HEK293 (cell line): ENCODE measurements at regions not wholly inside any gene's neighbourhood (a gene's known extent, or its start where the extent isn't known, plus 50 kb on each side); places are given as distances from the start of the nearest gene placed in this dataset.

Experiments
- CTCF ChIP-seq: fragments of 450-650 bp; formaldehyde crosslinking; IDR thresholded peaks from 2 replicates; pipeline ENCODE4 v1.5.1; 2016; ENCODE audit warnings: missing biosample characterization, missing genetic modification characterization
- MZF1 ChIP-seq: fragments of 450-650 bp; formaldehyde crosslinking; IDR thresholded peaks from 2 replicates; pipeline ENCODE4 v1.5.1; 2017; ENCODE audit warnings: missing biosample characterization, missing genetic modification characterization, borderline replicate concordance
- OVOL3 ChIP-seq: fragments of 450-650 bp; formaldehyde crosslinking; IDR thresholded peaks from 2 replicates; pipeline ENCODE4 v1.5.1; 2016; ENCODE audit warnings: missing biosample characterization, missing genetic modification characterization
- PBX3 ChIP-seq: sonication (generic); formaldehyde crosslinking; IDR thresholded peaks from 2 replicates; pipeline ENCODE4 v1.8.1; 2022; ENCODE audit warnings: mild to moderate bottlenecking, moderate library complexity, missing genetic modification reagents
- TCF7L2 ChIP-seq: IDR thresholded peaks from 2 replicates; pipeline ENCODE4 v1.6.1; 2011; ENCODE audit warnings: low read depth, mild to moderate bottlenecking, inconsistent platforms, low read length, moderate library complexity, borderline replicate concordance
- ZBTB1 ChIP-seq: fragments of 450-650 bp; formaldehyde crosslinking; IDR thresholded peaks from 2 replicates; pipeline ENCODE4 v1.5.1; 2016; ENCODE audit warnings: missing biosample characterization, missing genetic modification characterization
- ZBTB11 ChIP-seq: fragments of 450-650 bp; formaldehyde crosslinking; conservative IDR thresholded peaks from 2 replicates; pipeline ENCODE4 v1.5.1; 2016; ENCODE audit warnings: low read depth, missing biosample characterization, missing genetic modification characterization
- ZBTB8A ChIP-seq: fragments of 450-650 bp; formaldehyde crosslinking; IDR thresholded peaks from 2 replicates; pipeline ENCODE4 v1.5.1; 2016; ENCODE audit warnings: missing biosample characterization, missing genetic modification characterization
- ZNF24 ChIP-seq: fragments of 450-650 bp; formaldehyde crosslinking; IDR thresholded peaks from 2 replicates; pipeline ENCODE4 v1.5.1; 2016; ENCODE audit warnings: missing biosample characterization, missing genetic modification characterization
- ZNF513 ChIP-seq: fragments of 450-650 bp; IDR thresholded peaks from 2 replicates; pipeline ENCODE4 v1.5.1; 2018; ENCODE audit warnings: missing biosample characterization, missing genetic modification characterization
- ZNF530 ChIP-seq: fragments of 450-650 bp; formaldehyde crosslinking; IDR thresholded peaks from 2 replicates; pipeline ENCODE4 v1.5.1; 2016; ENCODE audit warnings: low read depth, missing biosample characterization, missing genetic modification characterization
- ZNF670 ChIP-seq: fragments of 450-650 bp; formaldehyde crosslinking; IDR thresholded peaks from 2 replicates; pipeline ENCODE4 v1.5.1; 2016; ENCODE audit warnings: missing biosample characterization, missing genetic modification characterization, low read depth
- ZSCAN16 ChIP-seq: fragments of 450-650 bp; formaldehyde crosslinking; IDR thresholded peaks from 2 replicates; pipeline ENCODE4 v1.5.1; 2016; ENCODE audit warnings: missing biosample characterization, missing genetic modification characterization

- TF ChIP-seq ZBTB11 (tag by site-specific recombination) = no peak
- TF ChIP-seq PBX3 (CRISPR knock-in tag) = no peak
- no peak for TF ChIP-seq MZF1 (tag by site-specific recombination)
- no peak for TF ChIP-seq TCF7L2
- TF ChIP-seq ZBTB1 (tag by site-specific recombination) = no peak
- TF ChIP-seq ZSCAN16 (tag by site-specific recombination) = no peak
- TF ChIP-seq CTCF = no peak
- no peak for TF ChIP-seq ZNF24 (tag by site-specific recombination)
- TF ChIP-seq ZNF670 (tag by site-specific recombination) = no peak
- TF ChIP-seq ZNF513 (tag by site-specific recombination) = no peak
- no peak for TF ChIP-seq ZBTB8A (tag by site-specific recombination)
- TF ChIP-seq OVOL3 = no peak
- no peak for TF ChIP-seq ZNF530 (tag by site-specific recombination)
Measured at GRCh38 chr15:37246065-37246464, 145.7 kb upstream of the MEIS2 start.
